NCI-H187 (cell line): ENCODE measurements at regions not wholly inside any gene's neighbourhood (a gene's known extent, or its start where the extent isn't known, plus 50 kb on each side); places are given as distances from the start of the nearest gene placed in this dataset.

Experiments
- DNase-seq, 2 experiments: peaks; one replicate each; lab custom pipeline; 2025; lab: John Stamatoyannopoulos, UW

- DNase-seq, result no peak
Measured at GRCh38 chr4:123573866-123574508, 177.4 kb downstream of the SPRY1 start.

- no peak for DNase-seq
Measured at GRCh38 chr4:123575291-123575690, 178.7 kb downstream of the SPRY1 start.

GRCh38 chr4:123577225-123577906 lies 180.8 kb downstream of the SPRY1 start:
- no peak for DNase-seq

GRCh38 chr4:123578276-123579029 lies 181.9 kb downstream of the SPRY1 start:
- DNase-seq, result no peak

- no peak for DNase-seq
Measured at GRCh38 chr4:123579961-123580360, 183.4 kb downstream of the SPRY1 start.

- DNase-seq, result no peak
Measured at GRCh38 chr4:123580981-123581664, 184.5 kb downstream of the SPRY1 start.

- DNase-seq, result no peak
Measured at GRCh38 chr4:123581802-123582201, 185.2 kb downstream of the SPRY1 start.

- no peak for DNase-seq
Measured at GRCh38 chr4:123583043-123583442, 186.4 kb downstream of the SPRY1 start.

- DNase-seq, result no peak
Measured at GRCh38 chr4:123585111-123585510, 188.5 kb downstream of the SPRY1 start.

GRCh38 chr4:123587983-123588494 lies 191.4 kb downstream of the SPRY1 start:
- DNase-seq, result no peak

GRCh38 chr4:123588631-123589241 lies 192.1 kb downstream of the SPRY1 start:
- no peak for DNase-seq

GRCh38 chr4:123589301-123589700 lies 192.7 kb downstream of the SPRY1 start:
- no peak for DNase-seq

- no peak for DNase-seq
Measured at GRCh38 chr4:123591875-123592274, 195.3 kb downstream of the SPRY1 start.

- no peak for DNase-seq
Measured at GRCh38 chr4:123593655-123594054, 197.1 kb downstream of the SPRY1 start.

GRCh38 chr4:123596805-123597204 lies 200.2 kb downstream of the SPRY1 start:
- DNase-seq, result no peak

GRCh38 chr4:123597586-123597985 lies 201.0 kb downstream of the SPRY1 start:
- DNase-seq, result no peak

GRCh38 chr4:123598331-123598730 lies 201.7 kb downstream of the SPRY1 start:
- DNase-seq, result no peak

GRCh38 chr4:123599061-123599919 lies 202.7 kb downstream of the SPRY1 start:
- DNase-seq, result no peak

- no peak for DNase-seq
Measured at GRCh38 chr4:123599920-123600810, 203.6 kb downstream of the SPRY1 start.
